Type B pancreatic cell (in vitro differentiated cells): ENCODE measurements at regions not wholly inside any gene's neighbourhood (a gene's known extent, or its start where the extent isn't known, plus 50 kb on each side); places are given as distances from the start of the nearest gene placed in this dataset.

Experiments used
- DNase-seq: peaks from one replicate; pipeline ENCODE4 v3.0.0; 2021; ENCODE audit warnings: mixed read lengths; ENCODE audit not compliant: unreplicated experiment; ENCODE audit errors: extremely low spot score
- H3K27ac Mint-ChIP-seq: 2 replicates; pipeline ENCODE4 v1.8.0; 2021; ENCODE audit warnings: mild to moderate bottlenecking, mixed read lengths
- H3K27me3 Mint-ChIP-seq: 2 replicates; pipeline ENCODE4 v1.8.0; 2021; ENCODE audit warnings: mixed read lengths
- H3K36me3 Mint-ChIP-seq: 2 replicates; pipeline ENCODE4 v1.8.0; 2021; ENCODE audit warnings: mixed read lengths
- H3K4me1 Mint-ChIP-seq: one replicate; pipeline ENCODE4 v1.8.0; 2021; ENCODE audit warnings: mixed read lengths; ENCODE audit not compliant: unreplicated experiment
- H3K4me3 Mint-ChIP-seq: 2 replicates; pipeline ENCODE4 v1.8.0; 2021; ENCODE audit warnings: mild to moderate bottlenecking, mixed read lengths
- H3K9me3 Mint-ChIP-seq: 2 replicates; pipeline ENCODE4 v1.8.0; 2021; ENCODE audit warnings: mixed read lengths
- CTCF ChIP-seq: fragments of 200-600 bp; sonication (generic); conservative IDR thresholded peaks from 2 replicates; pipeline ENCODE4 v1.5.0; 2021; ENCODE audit warnings: antibody characterized with exemption, mild to moderate bottlenecking

GRCh38 chr12:24360461-24360860 is 411.0 kb upstream of the SOX5 start:
- no peak for TF ChIP-seq CTCF
- Mint-ChIP-seq H3K36me3 (peaks cover 7% of the 10 kb centered on the region), H3K27me3 (peaks cover 66% of the 10 kb centered on the region), H3K4me1 (peaks cover 13% of the 10 kb centered on the region), H3K27ac (no peak overlapping the region), H3K9me3 (no peaks in the 10 kb centered on the region), H3K4me3 (no peak overlapping the region)
- DNase-seq: no peak

GRCh38 chr12:24360057-24360456 is 410.6 kb upstream of the SOX5 start:
- Mint-ChIP-seq H3K9me3 (no peaks in the 10 kb centered on the region), H3K27me3 (peaks cover 66% of the 10 kb centered on the region), H3K27ac (no peak overlapping the region), H3K36me3 (peaks cover 7% of the 10 kb centered on the region), H3K4me1 (peaks cover 13% of the 10 kb centered on the region), H3K4me3 (no peak overlapping the region)
- DNase-seq: no peak
- no peak for TF ChIP-seq CTCF

GRCh38 chr12:24359418-24359817 is 409.9 kb upstream of the SOX5 start:
- peaks cover 7% of the 10 kb centered on the region for H3K36me3 Mint-ChIP-seq
- H3K9me3 Mint-ChIP-seq: no peaks in the 10 kb centered on the region
- H3K27me3 Mint-ChIP-seq: peaks cover 68% of the 10 kb centered on the region
- H3K4me1 Mint-ChIP-seq: peaks cover 13% of the 10 kb centered on the region
- TF ChIP-seq CTCF: no peak
- no peak overlapping the region for H3K27ac Mint-ChIP-seq
- H3K4me3 Mint-ChIP-seq: no peak overlapping the region
- no peak for DNase-seq

GRCh38 chr12:24356240-24356804 is 406.9 kb upstream of the SOX5 start:
- Mint-ChIP-seq H3K27ac (no peak overlapping the region), H3K4me1 (peaks cover 13% of the 10 kb centered on the region), H3K36me3 (peaks cover 17% of the 10 kb centered on the region), H3K4me3 (no peak overlapping the region), H3K9me3 (peaks cover 4% of the 10 kb centered on the region), H3K27me3 (peaks cover 75% of the 10 kb centered on the region)
- no peak for DNase-seq
- no peak for TF ChIP-seq CTCF

GRCh38 chr12:24352363-24352762 is 402.9 kb upstream of the SOX5 start:
- Mint-ChIP-seq H3K36me3 (peaks cover 30% of the 10 kb centered on the region), H3K4me1 (peaks cover 8% of the 10 kb centered on the region), H3K9me3 (peaks cover 15% of the 10 kb centered on the region), H3K4me3 (no peak overlapping the region), H3K27me3 (peaks cover 65% of the 10 kb centered on the region), H3K27ac (no peak overlapping the region)
- no peak for DNase-seq
- no peak for TF ChIP-seq CTCF
